B cell (primary cell): ENCODE measurements at regions not wholly inside any gene's neighbourhood (a gene's known extent, or its start where the extent isn't known, plus 50 kb on each side); places are given as distances from the start of the nearest gene placed in this dataset.

Experiments
- EZH2 ChIP-seq: IDR thresholded peaks from 2 replicates; pipeline ENCODE4 v1.6.1; 2012; ENCODE audit warnings: borderline replicate concordance, low read depth, mild to moderate bottlenecking, moderate library complexity, low read length; ENCODE audit not compliant: insufficient read depth, poor library complexity, severe bottlenecking
- TF ChIP-seq, protein P1 (sequence below): fragments of 200-600 bp; IDR thresholded peaks from one replicate; pipeline ENCODE4 v1.8.0; 2022; ENCODE audit warnings: antibody characterized with exemption, mild to moderate bottlenecking

DNA sequence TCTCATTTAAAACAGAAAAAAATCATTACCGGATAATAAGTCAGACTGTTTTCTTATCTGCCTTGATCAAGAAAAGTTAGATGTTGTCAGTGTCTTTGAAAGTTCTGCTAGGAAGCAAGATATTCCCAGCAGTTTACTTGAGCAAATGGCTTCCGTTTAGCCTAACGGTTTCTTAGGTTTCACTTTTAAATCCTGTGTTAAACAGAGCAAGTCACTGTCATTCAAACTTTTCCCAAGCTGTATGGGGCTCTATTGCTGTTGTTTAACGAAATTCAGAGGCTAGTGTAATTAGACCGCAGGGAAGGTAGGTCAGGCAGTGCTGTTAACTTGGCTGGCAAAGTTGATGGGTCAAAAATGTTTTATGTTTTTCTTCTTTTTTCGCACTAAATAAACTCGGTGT lies 80.3 kb upstream of the NEIL3 start:
- TF ChIP-seq, protein P1, sequence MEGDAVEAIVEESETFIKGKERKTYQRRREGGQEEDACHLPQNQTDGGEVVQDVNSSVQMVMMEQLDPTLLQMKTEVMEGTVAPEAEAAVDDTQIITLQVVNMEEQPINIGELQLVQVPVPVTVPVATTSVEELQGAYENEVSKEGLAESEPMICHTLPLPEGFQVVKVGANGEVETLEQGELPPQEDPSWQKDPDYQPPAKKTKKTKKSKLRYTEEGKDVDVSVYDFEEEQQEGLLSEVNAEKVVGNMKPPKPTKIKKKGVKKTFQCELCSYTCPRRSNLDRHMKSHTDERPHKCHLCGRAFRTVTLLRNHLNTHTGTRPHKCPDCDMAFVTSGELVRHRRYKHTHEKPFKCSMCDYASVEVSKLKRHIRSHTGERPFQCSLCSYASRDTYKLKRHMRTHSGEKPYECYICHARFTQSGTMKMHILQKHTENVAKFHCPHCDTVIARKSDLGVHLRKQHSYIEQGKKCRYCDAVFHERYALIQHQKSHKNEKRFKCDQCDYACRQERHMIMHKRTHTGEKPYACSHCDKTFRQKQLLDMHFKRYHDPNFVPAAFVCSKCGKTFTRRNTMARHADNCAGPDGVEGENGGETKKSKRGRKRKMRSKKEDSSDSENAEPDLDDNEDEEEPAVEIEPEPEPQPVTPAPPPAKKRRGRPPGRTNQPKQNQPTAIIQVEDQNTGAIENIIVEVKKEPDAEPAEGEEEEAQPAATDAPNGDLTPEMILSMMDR = no peak
- TF ChIP-seq EZH2 = no peak
